ENCODE measurements at regions not wholly inside any gene's neighbourhood (a gene's known extent, or its start where the extent isn't known, plus 50 kb on each side); places are given as distances from the start of the nearest gene placed in this dataset.

DNA sequence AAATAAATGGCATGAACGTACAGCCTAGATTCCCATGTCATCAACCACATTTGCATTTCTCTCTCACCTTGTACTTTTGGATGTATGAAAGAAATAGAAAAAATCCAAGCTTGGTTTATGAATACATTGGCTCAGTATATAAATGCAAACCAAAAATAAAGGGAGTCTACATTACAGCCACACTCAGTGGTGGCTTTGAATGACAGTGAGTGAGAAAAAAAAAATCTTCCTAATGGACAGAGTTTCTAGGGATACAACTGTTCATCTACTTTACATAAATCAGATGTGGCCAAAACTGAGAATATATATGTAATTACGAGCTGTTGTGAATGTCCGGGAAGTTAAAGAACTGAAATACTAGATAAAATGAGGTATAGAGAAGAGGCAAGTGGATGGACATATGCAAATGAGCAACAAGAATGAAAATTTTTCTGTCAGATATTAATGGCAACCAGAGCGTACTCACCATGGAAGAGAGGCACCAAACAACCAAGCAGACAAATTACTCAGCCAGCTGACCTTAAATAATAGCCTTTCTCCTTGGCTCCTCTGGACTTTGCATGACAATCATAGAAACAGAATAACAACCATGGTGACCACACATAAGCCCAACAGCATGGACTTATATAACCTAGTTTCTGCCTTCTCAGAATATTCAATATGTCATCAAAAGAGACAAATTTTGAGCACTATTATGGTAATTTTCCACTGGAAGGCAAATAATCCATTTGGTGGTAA is 1305.8 kb downstream of the OTOL1 start:
- no peak for DNase-seq (ENCODE audit: extremely low read depth, insufficient read length)
- Histone ChIP-seq H3K27me3 (replicated peaks; ENCODE audit: control insufficient read depth, insufficient read depth, low read length) (no peaks in the 10 kb centered on the region), H3K4me3 (replicated peaks; ENCODE audit: low read depth, low read length) (no peak overlapping the region), H3K36me3 (ENCODE audit: control insufficient read depth, insufficient read depth, low read length) (no peaks in the 10 kb centered on the region)
- no peak for TF ChIP-seq CTCF (IDR thresholded peaks at IDR 0.05; ENCODE audit: insufficient read depth, low read length, poor library complexity, severe bottlenecking)

GRCh38 chr3:162810776-162811175 is 1314.2 kb downstream of the OTOL1 start:
- Histone ChIP-seq H3K27me3 (replicated peaks; ENCODE audit: control insufficient read depth, insufficient read depth, low read length) (no peaks in the 10 kb centered on the region), H3K4me3 (replicated peaks; ENCODE audit: low read depth, low read length) (no peak overlapping the region), H3K36me3 (ENCODE audit: control insufficient read depth, insufficient read depth, low read length) (no peaks in the 10 kb centered on the region)
- DNase-seq (ENCODE audit: extremely low read depth, insufficient read length), result no peak
- no peak for TF ChIP-seq CTCF (IDR thresholded peaks at IDR 0.05; ENCODE audit: insufficient read depth, low read length, poor library complexity, severe bottlenecking)

DNA sequence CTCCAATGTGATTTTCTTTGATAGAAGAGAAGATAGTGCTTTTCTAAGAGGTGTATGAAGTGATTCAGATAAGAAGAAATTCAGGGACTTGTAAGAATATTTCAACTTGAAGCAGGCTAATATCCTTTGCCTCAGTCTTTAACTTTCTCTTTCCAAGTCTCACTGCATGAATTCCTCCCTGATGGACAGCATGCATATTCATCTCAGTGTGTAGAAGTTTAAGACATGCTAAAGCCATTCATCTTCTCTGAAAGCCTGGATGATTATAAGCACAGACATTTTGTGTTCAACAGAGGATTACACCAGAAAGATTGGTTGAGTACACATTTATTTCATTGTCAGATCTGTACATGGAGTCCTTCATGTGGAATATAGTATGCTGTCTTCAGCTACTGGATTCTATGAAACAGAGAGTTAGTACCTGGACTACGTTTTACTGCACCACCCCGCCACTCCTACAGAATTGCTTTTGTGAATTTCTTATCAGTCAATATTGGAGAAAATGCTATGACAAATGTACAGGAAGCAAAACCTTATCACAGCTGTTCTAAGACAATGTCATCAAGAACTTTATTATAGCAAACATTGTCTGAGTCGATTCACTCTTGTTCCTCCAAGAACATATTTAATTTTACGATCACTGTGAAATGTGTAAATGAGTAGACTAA is 1346.1 kb downstream of the OTOL1 start:
- TF ChIP-seq CTCF (IDR thresholded peaks at IDR 0.05; ENCODE audit: insufficient read depth, low read length, poor library complexity, severe bottlenecking), result no peak
- no peaks in the 10 kb centered on the region for H3K27me3 ChIP-seq (replicated peaks; ENCODE audit: control insufficient read depth, insufficient read depth, low read length)
- H3K4me3 ChIP-seq (replicated peaks; ENCODE audit: low read depth, low read length), result no peak overlapping the region
- DNase-seq (ENCODE audit: extremely low read depth, insufficient read length), result no peak
- H3K36me3 ChIP-seq (ENCODE audit: control insufficient read depth, insufficient read depth, low read length), result no peaks in the 10 kb centered on the region

DNA sequence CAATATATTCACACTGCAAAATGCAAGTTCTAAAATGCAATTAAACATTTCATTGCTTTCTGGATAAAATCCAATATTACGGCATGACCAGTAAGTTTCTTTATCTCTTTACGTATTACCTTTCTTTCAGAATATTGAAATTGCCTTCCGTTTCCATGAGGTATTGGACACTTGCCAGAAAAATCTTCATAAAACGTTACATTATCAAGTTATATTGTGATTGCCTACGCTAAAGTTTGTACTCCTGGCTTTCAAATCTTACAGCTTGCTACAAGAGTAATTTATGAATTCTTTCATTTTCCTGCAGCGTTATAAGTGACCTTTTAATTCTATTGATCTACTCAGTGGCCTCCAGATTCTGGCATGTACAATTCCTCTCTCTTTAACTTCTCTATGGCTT is 1349.3 kb downstream of the OTOL1 start:
- no peaks in the 10 kb centered on the region for H3K27me3 ChIP-seq (replicated peaks; ENCODE audit: control insufficient read depth, insufficient read depth, low read length)
- no peak overlapping the region for H3K4me3 ChIP-seq (replicated peaks; ENCODE audit: low read depth, low read length)
- no peaks in the 10 kb centered on the region for H3K36me3 ChIP-seq (ENCODE audit: control insufficient read depth, insufficient read depth, low read length)
- no peak for DNase-seq (ENCODE audit: extremely low read depth, insufficient read length)
- TF ChIP-seq CTCF (IDR thresholded peaks at IDR 0.05; ENCODE audit: insufficient read depth, low read length, poor library complexity, severe bottlenecking), result no peak

DNA sequence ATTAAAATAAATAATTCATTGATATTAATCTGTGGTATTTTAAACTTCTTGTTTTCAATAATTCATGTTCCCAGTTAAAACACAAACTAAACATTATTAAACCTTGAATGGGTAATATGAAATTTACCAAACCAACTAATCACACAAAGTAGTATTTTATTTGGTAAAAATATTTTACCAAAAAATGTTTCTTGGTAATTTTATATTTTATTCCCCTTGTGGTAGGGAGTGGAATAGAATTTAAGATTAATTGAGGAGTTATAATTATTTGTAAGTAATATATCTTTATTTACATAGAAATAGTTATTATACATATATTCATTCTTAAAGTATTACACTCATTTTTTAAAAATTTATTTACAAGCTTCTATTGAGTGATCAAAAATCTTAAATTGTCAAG is 1350.9 kb downstream of the OTOL1 start:
- TF ChIP-seq CTCF (IDR thresholded peaks at IDR 0.05; ENCODE audit: insufficient read depth, low read length, poor library complexity, severe bottlenecking), result no peak
- no peak for DNase-seq (ENCODE audit: extremely low read depth, insufficient read length)
- no peaks in the 10 kb centered on the region for H3K36me3 ChIP-seq (ENCODE audit: control insufficient read depth, insufficient read depth, low read length)
- no peaks in the 10 kb centered on the region for H3K27me3 ChIP-seq (replicated peaks; ENCODE audit: control insufficient read depth, insufficient read depth, low read length)
- no peak overlapping the region for H3K4me3 ChIP-seq (replicated peaks; ENCODE audit: low read depth, low read length)
